ENCODE measurements at regions not wholly inside any gene's neighbourhood (a gene's known extent, or its start where the extent isn't known, plus 50 kb on each side); places are given as distances from the start of the nearest gene placed in this dataset.
"Not testable (repeated sequence)": the region's sequence is repeated elsewhere in the genome, so short reads cannot be mapped to it uniquely, and the experiment has no call there.

DNA sequence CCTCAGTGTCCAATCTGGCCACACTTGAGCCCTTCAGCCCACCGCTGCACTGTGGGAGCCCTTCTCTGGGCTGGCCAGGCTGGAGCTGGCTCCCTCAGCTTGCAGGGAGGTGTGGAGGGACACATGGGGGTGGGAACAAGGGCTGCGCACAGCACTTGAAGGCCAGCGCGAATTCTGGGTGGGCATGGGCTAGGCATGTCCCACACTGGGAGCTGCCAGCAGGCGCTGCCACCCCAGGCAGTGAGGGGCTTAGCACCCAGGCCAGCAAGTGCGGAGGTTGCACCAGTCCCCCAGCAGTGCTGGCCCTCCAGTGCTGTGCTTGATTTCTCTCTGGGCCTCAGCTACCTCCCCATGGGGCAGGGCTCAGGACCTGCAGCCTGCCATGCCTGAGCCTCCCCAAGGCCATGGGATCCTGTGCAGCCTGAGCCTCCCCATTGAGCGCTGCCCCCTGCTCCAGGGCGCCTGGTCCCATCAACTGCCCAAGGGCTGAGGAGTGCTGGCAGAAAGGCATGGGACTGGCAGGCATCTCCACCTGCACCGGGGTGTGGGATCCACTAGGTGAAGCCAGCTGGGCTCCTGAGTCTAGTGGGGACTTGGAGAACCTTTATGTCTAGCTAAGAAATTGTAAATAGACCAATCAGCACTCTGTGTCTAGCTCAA, 148.2 kb downstream of the EMB start:
- H3K27me3 ChIP-seq = no peaks in the 10 kb centered on the region
- H3K4me3 ChIP-seq = no peak overlapping the region
- intact Hi-C loops (cut with DNase I) = no loop called here
- no peaks in the 10 kb centered on the region for H3K4me1 ChIP-seq
- DNase-seq = no peak
- no peaks in the 10 kb centered on the region for H3K9me3 ChIP-seq
- TF ChIP-seq, protein P1, sequence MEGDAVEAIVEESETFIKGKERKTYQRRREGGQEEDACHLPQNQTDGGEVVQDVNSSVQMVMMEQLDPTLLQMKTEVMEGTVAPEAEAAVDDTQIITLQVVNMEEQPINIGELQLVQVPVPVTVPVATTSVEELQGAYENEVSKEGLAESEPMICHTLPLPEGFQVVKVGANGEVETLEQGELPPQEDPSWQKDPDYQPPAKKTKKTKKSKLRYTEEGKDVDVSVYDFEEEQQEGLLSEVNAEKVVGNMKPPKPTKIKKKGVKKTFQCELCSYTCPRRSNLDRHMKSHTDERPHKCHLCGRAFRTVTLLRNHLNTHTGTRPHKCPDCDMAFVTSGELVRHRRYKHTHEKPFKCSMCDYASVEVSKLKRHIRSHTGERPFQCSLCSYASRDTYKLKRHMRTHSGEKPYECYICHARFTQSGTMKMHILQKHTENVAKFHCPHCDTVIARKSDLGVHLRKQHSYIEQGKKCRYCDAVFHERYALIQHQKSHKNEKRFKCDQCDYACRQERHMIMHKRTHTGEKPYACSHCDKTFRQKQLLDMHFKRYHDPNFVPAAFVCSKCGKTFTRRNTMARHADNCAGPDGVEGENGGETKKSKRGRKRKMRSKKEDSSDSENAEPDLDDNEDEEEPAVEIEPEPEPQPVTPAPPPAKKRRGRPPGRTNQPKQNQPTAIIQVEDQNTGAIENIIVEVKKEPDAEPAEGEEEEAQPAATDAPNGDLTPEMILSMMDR (IDR thresholded peaks at IDR 0.05) = no peak
- no peaks in the 10 kb centered on the region for H3K36me3 ChIP-seq
- no peak overlapping the region for H3K27ac ChIP-seq
- H3K9ac ChIP-seq (ENCODE audit: low read depth in 2 of 2, low read length in 2 of 2) = no peak overlapping the region

DNA sequence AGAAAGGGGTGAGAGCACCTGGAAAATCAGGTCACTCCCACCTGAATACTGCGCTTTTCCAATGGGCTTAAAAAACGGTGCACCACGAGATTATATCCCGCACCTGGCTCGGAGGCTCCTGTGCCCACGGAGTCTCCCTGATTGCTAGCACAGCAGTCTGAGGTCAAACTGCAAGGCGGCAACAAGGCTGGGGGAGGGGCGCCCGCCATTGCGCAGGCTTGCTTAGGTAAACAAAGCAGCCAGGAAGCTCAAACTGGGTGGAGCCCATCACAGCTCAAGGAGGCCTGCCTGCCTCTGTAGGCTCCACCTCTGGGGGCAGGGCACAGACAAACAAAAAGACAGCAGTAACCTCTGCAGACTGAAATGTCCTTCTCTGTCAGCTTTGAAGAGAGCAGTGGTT, 160.6 kb downstream of the EMB start:
- H3K9me3 ChIP-seq; H3K9ac ChIP-seq (ENCODE audit: low read depth in 2 of 2, low read length in 2 of 2); H3K4me1 ChIP-seq; H3K27ac ChIP-seq; DNase-seq; H3K27me3 ChIP-seq; intact Hi-C loops (cut with DNase I); H3K4me3 ChIP-seq; H3K36me3 ChIP-seq: not testable (repeated sequence)

Measured in colonic mucosa (tissue), 4 donors.